Skin of body (tissue), 2 donors: ENCODE measurements at regions not wholly inside any gene's neighbourhood (a gene's known extent, or its start where the extent isn't known, plus 50 kb on each side); places are given as distances from the start of the nearest gene placed in this dataset. TPM values are rescaled to one million over a fixed set of nuclear protein-coding genes. Genes with fewer than 3 reads are reported as not detected.

Experiments
- DNase-seq: peaks from one replicate; lab custom pipeline; 2025; lab: John Stamatoyannopoulos, UW
- small RNA-seq: library from RNA; depleted of rRNA; stranded (forward); fragments of <200 nt; gene quantifications from one replicate; pipeline ENCODE3, GENCODE V24; 2014; ENCODE audit warnings: low replicate concordance

DNA sequence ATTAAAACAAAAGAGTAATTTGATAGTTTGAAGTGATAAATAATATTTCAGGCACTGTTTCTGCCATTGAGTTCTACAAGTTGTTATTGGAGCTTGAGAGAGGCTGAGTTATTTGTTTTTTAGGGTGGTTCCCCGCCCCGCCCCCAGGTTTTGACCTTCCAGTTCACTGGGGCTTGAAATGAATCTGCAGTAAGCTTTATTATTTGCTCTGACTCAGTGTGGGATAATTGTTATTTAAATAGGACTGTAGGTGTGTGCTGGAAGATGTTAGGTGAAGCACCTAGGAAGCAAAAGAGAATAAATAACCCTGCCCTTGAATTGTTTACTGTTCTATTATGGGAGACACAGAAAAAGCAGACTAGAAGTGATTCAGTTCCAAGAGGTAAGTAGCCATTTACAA lies 81.2 kb upstream of the KCNIP4 start:
- no peak for DNase-seq

- no peak for DNase-seq
Measured at GRCh38 chr4:22021106-22021505, 72.5 kb upstream of the KCNIP4 start.

GRCh38 chr4:22020129-22020528 lies 71.6 kb upstream of the KCNIP4 start:
- no peak for DNase-seq

DNA sequence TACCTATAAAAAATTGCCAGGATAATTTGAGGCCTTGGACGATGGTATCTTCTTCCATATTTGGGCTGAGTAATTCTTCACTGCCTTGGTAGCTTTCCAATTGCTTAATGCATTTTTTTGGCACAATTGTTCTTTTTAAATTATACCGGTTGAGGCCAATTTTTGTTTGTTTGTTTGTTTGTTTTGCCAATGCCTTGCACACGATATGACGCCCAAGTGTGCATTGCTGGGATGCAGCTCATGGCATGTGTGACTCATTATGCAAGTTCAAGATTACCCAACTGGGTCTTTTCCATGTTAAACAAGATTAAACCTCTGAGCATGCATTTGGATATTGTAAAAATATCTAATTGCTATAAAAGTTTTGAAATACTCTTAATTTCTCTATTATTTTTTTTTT lies 71.1 kb upstream of the KCNIP4 start:
- no peak for DNase-seq

GRCh38 chr4:22014222-22014741 lies 65.7 kb upstream of the KCNIP4 start:
- no peak for DNase-seq

GRCh38 chr4:22003878-22004277 lies 55.3 kb upstream of the KCNIP4 start:
- no peak for DNase-seq

Small RNAs in the stretch of these regions (small RNA-seq; reads per million reads assigned to genes)
- gene RNU6-420P = not detected
